Trophoblast cell (in vitro differentiated cells and primary cell): ENCODE measurements at regions not wholly inside any gene's neighbourhood (a gene's known extent, or its start where the extent isn't known, plus 50 kb on each side); places are given as distances from the start of the nearest gene placed in this dataset.
"Not testable (repeated sequence)": the region's sequence is repeated elsewhere in the genome, so short reads cannot be mapped to it uniquely, and the experiment has no call there.

Experiments
- DNase-seq, 2 donors: peaks; one replicate each; pipeline ENCODE4 v3.0.0-alpha.2; 2016
- H2AFZ ChIP-seq: 2 replicates; pipeline ENCODE4 v1.6.1; 2013; ENCODE audit warnings: low read length, moderate library complexity, mild to moderate bottlenecking; ENCODE audit not compliant: insufficient read depth, poor library complexity
- H2AK5ac ChIP-seq: 2 replicates; pipeline ENCODE4 v1.6.1; 2013; ENCODE audit warnings: mild to moderate bottlenecking, low read length
- H2BK120ac ChIP-seq: 2 replicates; pipeline ENCODE4 v1.6.1; 2013; ENCODE audit warnings: low read length, mild to moderate bottlenecking, moderate library complexity; ENCODE audit not compliant: insufficient read depth, poor library complexity
- H2BK12ac ChIP-seq: 2 replicates; pipeline ENCODE4 v1.6.1; 2013; ENCODE audit warnings: mild to moderate bottlenecking, low read length, moderate library complexity
- H2BK5ac ChIP-seq: 2 replicates; pipeline ENCODE4 v1.6.1; 2013; ENCODE audit warnings: low read length, low read depth, moderate library complexity, mild to moderate bottlenecking; ENCODE audit not compliant: poor library complexity
- H3K14ac ChIP-seq: 2 replicates; pipeline ENCODE4 v1.6.1; 2013; ENCODE audit warnings: mild to moderate bottlenecking, low read length
- H3K18ac ChIP-seq: 2 replicates; pipeline ENCODE4 v1.6.1; 2013; ENCODE audit warnings: mild to moderate bottlenecking, low read length
- H3K23ac ChIP-seq: 2 replicates; pipeline ENCODE4 v1.6.1; 2013; ENCODE audit warnings: low read length
- H3K27ac ChIP-seq: 2 replicates; pipeline ENCODE4 v1.5.1; 2013; ENCODE audit warnings: low read depth, mild to moderate bottlenecking, inconsistent platforms, low read length, moderate library complexity
- H3K27me3 ChIP-seq: 2 replicates; pipeline ENCODE4 v1.6.1; 2013; ENCODE audit warnings: inconsistent platforms, mild to moderate bottlenecking, low read length, moderate library complexity; ENCODE audit not compliant: insufficient read depth
- H3K36me3 ChIP-seq, 2 experiments: 1 replicate in 1 of 2; 2 replicates in 1 of 2; pipeline ENCODE4 v1.6.1; 2013; ENCODE audit warnings: low read length in 2 of 2, mild to moderate bottlenecking in 2 of 2, moderate library complexity in 1 of 2; ENCODE audit not compliant: insufficient read depth in 2 of 2, control insufficient read depth in 1 of 2
- H3K4ac ChIP-seq: 2 replicates; pipeline ENCODE4 v1.6.1; 2013; ENCODE audit warnings: low read depth, mild to moderate bottlenecking, low read length, moderate library complexity
- H3K4me1 ChIP-seq, 2 experiments: 1 replicate in 1 of 2; 2 replicates in 1 of 2; pipeline ENCODE4 v1.6.1; 2013; ENCODE audit warnings: low read length in 2 of 2, mild to moderate bottlenecking in 2 of 2, moderate library complexity in 1 of 2; ENCODE audit not compliant: insufficient read depth in 2 of 2, control insufficient read depth in 1 of 2
- H3K4me2 ChIP-seq: 2 replicates; pipeline ENCODE4 v1.6.1; 2013; ENCODE audit warnings: inconsistent platforms, mild to moderate bottlenecking, low read length, moderate library complexity
- H3K4me3 ChIP-seq: 2 replicates; pipeline ENCODE4 v1.5.1; 2013; ENCODE audit warnings: mild to moderate bottlenecking, low read depth, low read length, inconsistent platforms
- H3K79me1 ChIP-seq: one replicate; pipeline ENCODE4 v1.6.1; 2013; ENCODE audit warnings: low read length
- H3K79me2 ChIP-seq: 2 replicates; pipeline ENCODE4 v1.6.1; 2013; ENCODE audit warnings: low read length, mild to moderate bottlenecking; ENCODE audit not compliant: control insufficient read depth, insufficient read depth, poor library complexity
- H3K9ac ChIP-seq: 2 replicates; pipeline ENCODE4 v1.6.1; 2013; ENCODE audit warnings: mild to moderate bottlenecking, low read length
- H3K9me3 ChIP-seq: 2 replicates; pipeline ENCODE4 v1.6.1; 2013; ENCODE audit warnings: low read depth, mild to moderate bottlenecking, control low read depth, inconsistent platforms, low read length; ENCODE audit not compliant: insufficient read depth
- H4K12ac ChIP-seq: 2 replicates; pipeline ENCODE4 v1.6.1; 2013; ENCODE audit warnings: low read depth, mild to moderate bottlenecking, low read length, moderate library complexity
- H4K8ac ChIP-seq: 2 replicates; pipeline ENCODE4 v1.6.1; 2013; ENCODE audit warnings: low read depth, mild to moderate bottlenecking, low read length, moderate library complexity
- H4K91ac ChIP-seq: one replicate; pipeline ENCODE4 v1.6.1; 2013; ENCODE audit warnings: low read depth, mild to moderate bottlenecking, low read length, moderate library complexity
- WGBS: extraction: QIAGEN DNeasy Blood & Tissue Kit; methylation state at CpG from one replicate; pipeline ENCODE4 v1.1.7; 2013; ENCODE audit warnings: missing lambda C conversion rate; ENCODE audit not compliant: insufficient read length, insufficient coverage; ENCODE audit errors: extremely low coverage; 5-methylcytosine and 5-hydroxymethylcytosine counted together

DNA sequence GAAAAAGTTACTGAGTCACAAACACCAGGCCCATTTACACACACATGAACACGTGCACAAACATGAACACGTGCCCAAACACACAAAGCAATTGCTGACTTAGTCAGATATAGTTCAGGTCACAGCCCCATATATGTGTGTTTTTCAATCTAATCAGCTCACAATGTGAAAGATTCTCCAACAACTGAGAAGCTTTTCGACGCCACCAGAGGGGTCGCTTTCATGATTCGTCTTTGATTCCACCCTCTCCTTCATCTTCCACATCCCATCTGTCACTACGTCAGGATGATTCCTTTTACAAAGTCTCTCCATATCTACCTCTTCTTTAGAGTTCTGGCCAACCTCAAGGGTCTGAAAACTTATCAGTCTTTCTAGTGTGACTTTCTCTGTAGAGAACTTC lies 188.7 kb upstream of the LRRC61 start:
- H2BK12ac ChIP-seq, H3K4me3 ChIP-seq, H3K4me1 ChIP-seq, H4K12ac ChIP-seq, H2AFZ ChIP-seq, H2BK5ac ChIP-seq, H4K8ac ChIP-seq, H3K27me3 ChIP-seq, H4K91ac ChIP-seq, H3K79me1 ChIP-seq, H2BK120ac ChIP-seq, H3K23ac ChIP-seq, H3K27ac ChIP-seq, H3K9me3 ChIP-seq, H3K14ac ChIP-seq, H3K79me2 ChIP-seq, H3K4me2 ChIP-seq, DNase-seq, H2AK5ac ChIP-seq, H3K36me3 ChIP-seq, H3K9ac ChIP-seq, H3K18ac ChIP-seq, H3K4ac ChIP-seq: not testable (repeated sequence)
- no CpG with 5 or more reads among the region's 7 CpGs for WGBS

DNA sequence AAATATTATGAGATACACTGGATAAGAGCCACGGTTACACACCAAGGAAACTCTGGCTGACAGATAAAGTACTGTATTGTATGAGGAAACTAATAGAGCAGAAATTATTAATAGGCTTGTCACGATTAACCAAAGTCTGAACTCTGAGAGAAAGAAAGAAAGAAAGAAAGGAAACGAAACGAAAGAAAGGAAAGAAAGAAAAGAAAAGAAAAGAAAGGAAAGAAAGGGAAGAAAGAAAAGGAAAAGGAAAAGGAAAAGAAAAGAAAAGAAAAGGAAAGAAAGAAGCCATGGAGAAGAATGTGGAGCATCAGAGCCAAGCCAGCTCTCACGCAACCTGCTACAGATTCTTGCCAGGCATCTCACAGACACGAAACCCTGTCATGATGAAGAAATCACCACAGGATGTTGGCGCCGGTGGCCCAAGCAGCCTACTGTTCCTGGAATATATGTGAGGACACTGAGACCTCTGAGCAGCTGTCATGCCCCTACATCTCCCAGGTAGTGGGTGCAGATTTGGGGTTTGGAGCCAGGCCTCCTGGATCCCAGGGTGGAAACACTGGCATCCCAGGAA lies 187.4 kb upstream of the LRRC61 start:
- not testable (repeated sequence) for H3K9ac ChIP-seq, H4K8ac ChIP-seq, H3K4me1 ChIP-seq, H4K12ac ChIP-seq, H3K4me2 ChIP-seq, H2BK120ac ChIP-seq, H3K14ac ChIP-seq, H3K79me2 ChIP-seq, H2BK5ac ChIP-seq, H3K79me1 ChIP-seq, H3K4me3 ChIP-seq, H3K18ac ChIP-seq, H3K27me3 ChIP-seq, DNase-seq, H4K91ac ChIP-seq, H3K4ac ChIP-seq, H3K27ac ChIP-seq, H3K23ac ChIP-seq, H3K9me3 ChIP-seq, H3K36me3 ChIP-seq, H2AFZ ChIP-seq, H2AK5ac ChIP-seq, H2BK12ac ChIP-seq
- no CpG with 5 or more reads among the region's 8 CpGs for WGBS

DNA sequence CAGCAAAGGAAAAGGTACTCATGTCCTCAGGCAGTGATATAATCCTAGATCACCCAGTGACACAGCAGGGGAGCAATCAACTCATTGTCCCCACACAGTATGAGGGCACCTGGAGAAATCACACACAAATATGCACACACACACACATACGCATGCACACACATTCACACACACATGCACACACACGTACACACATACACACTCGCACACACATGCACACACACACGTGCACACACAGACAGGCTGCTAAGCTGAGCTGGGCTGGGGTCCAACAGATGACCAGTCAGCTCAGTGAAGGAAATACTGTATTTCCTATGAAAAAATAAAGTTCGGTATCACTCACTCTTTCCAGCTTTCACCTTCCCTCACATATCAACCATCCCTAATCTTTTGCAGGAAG lies 183.3 kb upstream of the LRRC61 start:
- H3K4me1 ChIP-seq, H3K4me3 ChIP-seq, H3K27me3 ChIP-seq, H2BK5ac ChIP-seq, H4K91ac ChIP-seq, H3K14ac ChIP-seq, H3K79me1 ChIP-seq, H3K4me2 ChIP-seq, H2AFZ ChIP-seq, H2BK12ac ChIP-seq, H2BK120ac ChIP-seq, H3K27ac ChIP-seq, H3K9ac ChIP-seq, H3K36me3 ChIP-seq, H4K8ac ChIP-seq, H3K9me3 ChIP-seq, H3K23ac ChIP-seq, H3K18ac ChIP-seq, DNase-seq, H3K79me2 ChIP-seq, H3K4ac ChIP-seq, H2AK5ac ChIP-seq, H4K12ac ChIP-seq: not testable (repeated sequence)
- WGBS, result no CpG with 5 or more reads among the region's 5 CpGs

GRCh38 chr7:150141525-150142345 lies 181.4 kb upstream of the LRRC61 start:
- H3K18ac ChIP-seq, H3K27ac ChIP-seq, H2AK5ac ChIP-seq, H3K27me3 ChIP-seq, H2BK5ac ChIP-seq, H4K12ac ChIP-seq, H3K9ac ChIP-seq, H3K4me3 ChIP-seq, H4K91ac ChIP-seq, H3K4ac ChIP-seq, H3K79me1 ChIP-seq, H3K36me3 ChIP-seq, H3K4me2 ChIP-seq, H3K9me3 ChIP-seq, H3K79me2 ChIP-seq, H3K23ac ChIP-seq, H4K8ac ChIP-seq, H2BK12ac ChIP-seq, H3K4me1 ChIP-seq, DNase-seq, H2AFZ ChIP-seq, H2BK120ac ChIP-seq, H3K14ac ChIP-seq: not testable (repeated sequence)
- WGBS, result no CpG with 5 or more reads among the region's 13 CpGs
